SK-N-SH (cell line): ENCODE measurements at regions not wholly inside any gene's neighbourhood (a gene's known extent, or its start where the extent isn't known, plus 50 kb on each side); places are given as distances from the start of the nearest gene placed in this dataset.

ENCODE experiments used
- CTCF ChIP-seq: fragments of 200-600 bp; sonication (generic); IDR thresholded peaks from 2 replicates; pipeline ENCODE4 v1.6.1; 2017; ENCODE audit warnings: antibody characterized with exemption, mild to moderate bottlenecking, moderate library complexity
- MEF2A ChIP-seq: IDR thresholded peaks from 2 replicates; pipeline ENCODE4 v1.4.0; 2012; ENCODE audit warnings: low read depth, borderline replicate concordance
- MXI1 ChIP-seq: IDR thresholded peaks from 2 replicates; pipeline ENCODE4 v1.6.1; 2012; ENCODE audit warnings: mild to moderate bottlenecking, low read depth, low read length, improper control_type of control experiment
- NRF1 ChIP-seq: IDR thresholded peaks from 2 replicates; pipeline ENCODE4 v1.6.1; 2012; ENCODE audit warnings: low read depth, mild to moderate bottlenecking, low read length
- PBX3 ChIP-seq: IDR thresholded peaks from 2 replicates; pipeline ENCODE4; 2012
- RAD21 ChIP-seq: IDR thresholded peaks from 2 replicates; pipeline ENCODE4 v1.6.1; 2012; ENCODE audit warnings: mild to moderate bottlenecking, low read length
- REST ChIP-seq: IDR thresholded peaks from 2 replicates; pipeline ENCODE4 v1.6.1; 2012; ENCODE audit warnings: mild to moderate bottlenecking, low read depth, low read length, moderate library complexity
- TAF1 ChIP-seq: IDR thresholded peaks from 2 replicates; pipeline ENCODE4 v1.6.1; 2012; ENCODE audit warnings: low read depth, mild to moderate bottlenecking, low read length, moderate library complexity, borderline replicate concordance
- USF2 ChIP-seq: fragments of 150-350 bp; IDR thresholded peaks from 2 replicates; pipeline ENCODE4 v1.6.1; 2017; ENCODE audit warnings: antibody characterized with exemption, low read length, low read depth, borderline replicate concordance

GRCh38 chr2:216571909-216572513 is 61.2 kb upstream of the IGFBP2 start:
- TF ChIP-seq MXI1 (no peak), MEF2A (no peak), PBX3 (no peak), NRF1 (no peak), REST (no peak), CTCF (no peak), USF2 (no peak), RAD21 (no peak), TAF1 (no peak)
